HG03025 (cell line): ENCODE measurements at regions not wholly inside any gene's neighbourhood (a gene's known extent, or its start where the extent isn't known, plus 50 kb on each side); places are given as distances from the start of the nearest gene placed in this dataset.
"Not testable (repeated sequence)": the region's sequence is repeated elsewhere in the genome, so short reads cannot be mapped to it uniquely, and the experiment has no call there.

Experiments
- ATAC-seq: cut with Tn5 transposase; IDR thresholded peaks from one replicate; pipeline ENCODE4 v1.9.1; 2021; ENCODE audit warnings: mild to moderate bottlenecking, moderate library complexity; ENCODE audit not compliant: unreplicated experiment, low FRiP score

DNA sequence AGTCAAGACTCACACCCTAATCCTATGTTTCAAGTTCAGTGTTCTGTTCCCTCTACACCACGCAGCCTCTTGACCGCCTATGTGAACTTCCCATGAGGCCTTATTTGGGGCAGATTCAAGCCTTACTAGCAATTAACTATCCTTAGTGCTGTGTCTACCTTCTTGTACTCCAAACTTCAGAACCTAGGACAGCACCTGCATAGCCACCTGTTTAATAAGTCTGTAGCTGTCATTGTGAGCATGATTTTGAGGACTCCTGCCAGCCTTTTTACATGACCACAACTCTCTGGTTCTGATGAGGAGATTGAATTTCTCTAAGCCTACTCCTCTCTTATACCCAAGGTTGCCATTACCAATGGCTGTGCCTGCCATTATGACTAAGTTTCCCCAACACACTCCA is 50.8 kb upstream of the PCSK1 start:
- ATAC-seq = no peak

GRCh38 chr5:96487859-96488258 is 54.8 kb upstream of the PCSK1 start:
- ATAC-seq = no peak

DNA sequence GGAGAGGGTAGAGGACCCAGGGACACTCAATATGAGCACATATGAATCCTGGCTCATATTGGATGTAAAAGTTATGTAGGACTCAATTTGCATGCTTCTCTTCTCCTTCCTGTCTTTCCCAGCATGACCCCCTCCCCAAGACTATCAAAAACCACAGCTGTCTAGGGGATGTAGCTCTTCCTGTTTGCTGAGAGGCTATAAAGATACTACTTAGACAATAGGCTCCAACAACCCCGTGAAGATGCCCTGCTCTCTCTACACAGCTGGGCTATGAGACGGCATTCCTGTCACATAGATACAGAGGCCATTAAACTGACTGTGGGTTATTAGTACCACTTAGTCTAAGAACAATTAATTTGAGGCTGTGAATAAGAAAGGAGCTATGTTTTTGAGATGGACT is 56.5 kb upstream of the PCSK1 start:
- no peak for ATAC-seq

- no peak for ATAC-seq
Measured at GRCh38 chr5:96492459-96493047, 59.5 kb upstream of the PCSK1 start.

DNA sequence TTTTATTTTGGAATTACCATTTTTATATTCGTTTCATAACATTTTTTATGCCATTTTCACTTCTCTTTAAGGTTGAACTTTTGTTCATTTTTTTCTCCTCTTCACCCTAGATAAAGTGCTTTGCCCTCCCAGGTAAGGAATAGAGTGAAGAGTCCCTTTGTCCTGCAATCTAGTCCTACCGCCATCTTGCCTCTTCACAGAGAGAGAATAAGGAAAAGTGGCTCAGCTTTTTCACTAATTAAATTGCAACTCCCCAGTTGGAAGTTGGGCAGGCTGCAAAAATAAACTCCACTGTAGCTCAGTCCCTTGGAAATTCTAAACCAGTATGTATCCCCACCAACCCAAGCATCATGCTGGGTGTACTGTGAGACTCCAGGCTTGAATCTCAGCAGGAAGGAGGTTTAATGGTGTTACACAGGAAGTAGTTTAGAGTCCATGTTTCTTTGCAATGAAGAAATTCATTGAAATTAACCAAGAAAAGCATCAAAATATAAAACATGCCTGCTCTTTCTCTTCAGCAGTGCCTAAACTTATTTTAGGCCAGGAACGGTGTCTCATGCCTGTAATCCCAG is 60.3 kb upstream of the PCSK1 start:
- no peak for ATAC-seq

- ATAC-seq = not testable (repeated sequence)
Measured at GRCh38 chr5:96495412-96495811, 62.4 kb upstream of the PCSK1 start.

GRCh38 chr5:96497027-96497426 is 64.0 kb upstream of the PCSK1 start:
- not testable (repeated sequence) for ATAC-seq

GRCh38 chr5:96499753-96500345 is 66.8 kb upstream of the PCSK1 start:
- ATAC-seq = no peak

DNA sequence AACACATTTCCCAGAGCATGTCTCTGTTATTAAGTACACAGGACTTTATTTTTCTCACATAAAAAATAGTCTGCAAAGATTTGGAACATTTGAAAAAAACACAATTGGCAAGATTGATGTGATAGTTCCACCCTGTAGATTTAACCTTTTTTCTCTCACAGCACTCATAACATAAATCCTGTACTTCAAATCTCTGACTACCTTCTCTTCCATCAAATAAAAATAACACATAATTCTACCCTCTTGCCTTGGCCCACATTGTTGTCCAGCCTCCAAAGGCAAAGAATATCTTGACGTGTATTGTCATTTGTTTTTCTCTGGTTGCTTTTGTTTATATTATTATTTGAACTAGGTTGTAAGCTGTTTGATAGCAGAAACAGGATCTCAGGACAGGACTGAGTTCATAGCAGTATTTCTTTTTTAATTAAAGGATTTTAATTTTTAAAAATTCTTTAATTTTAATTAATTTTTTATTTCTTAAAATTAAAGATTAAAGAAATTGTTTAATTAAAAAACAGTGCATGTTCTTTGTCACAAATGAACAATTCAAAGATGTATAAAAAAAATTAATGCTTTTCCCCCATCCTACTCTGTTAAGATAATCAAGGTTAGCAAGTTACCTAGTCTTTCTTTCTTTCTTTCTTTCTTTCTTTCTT is 69.1 kb upstream of the PCSK1 start:
- no peak for ATAC-seq

DNA sequence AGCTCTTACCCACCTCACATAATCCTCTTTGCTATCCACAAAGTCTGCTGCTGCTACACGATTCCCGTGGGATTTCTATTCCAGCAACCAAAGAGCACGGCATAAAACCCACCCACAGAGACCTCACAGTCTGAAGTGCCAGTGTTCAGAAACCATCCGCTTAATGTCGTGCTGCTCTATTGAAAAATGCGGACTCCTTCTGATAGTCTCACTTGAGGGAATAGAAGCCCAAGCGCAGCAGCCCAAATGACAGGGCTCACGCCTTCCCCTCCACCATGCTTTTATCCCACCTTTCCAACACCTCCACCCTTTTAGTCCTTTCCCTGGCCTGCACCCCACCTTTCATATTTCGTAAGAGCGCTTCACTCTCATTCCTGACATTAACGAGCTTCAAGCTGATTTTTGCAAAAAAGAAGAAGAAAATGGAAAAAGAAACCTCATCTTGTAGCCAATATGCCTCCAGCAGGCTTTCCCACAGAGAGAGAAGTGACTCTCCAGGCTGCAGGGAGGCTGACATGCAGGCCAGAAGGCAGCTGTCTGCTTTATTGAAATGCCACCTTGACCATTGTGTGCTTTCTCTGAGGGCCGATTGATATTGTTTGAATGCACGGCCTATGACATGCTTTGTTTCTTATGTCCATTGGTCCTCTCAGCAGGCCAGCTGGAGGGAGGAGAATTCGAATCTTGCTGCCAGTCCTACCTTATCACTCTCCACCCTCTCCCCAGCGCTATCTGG is 70.6 kb upstream of the PCSK1 start:
- no peak for ATAC-seq

DNA sequence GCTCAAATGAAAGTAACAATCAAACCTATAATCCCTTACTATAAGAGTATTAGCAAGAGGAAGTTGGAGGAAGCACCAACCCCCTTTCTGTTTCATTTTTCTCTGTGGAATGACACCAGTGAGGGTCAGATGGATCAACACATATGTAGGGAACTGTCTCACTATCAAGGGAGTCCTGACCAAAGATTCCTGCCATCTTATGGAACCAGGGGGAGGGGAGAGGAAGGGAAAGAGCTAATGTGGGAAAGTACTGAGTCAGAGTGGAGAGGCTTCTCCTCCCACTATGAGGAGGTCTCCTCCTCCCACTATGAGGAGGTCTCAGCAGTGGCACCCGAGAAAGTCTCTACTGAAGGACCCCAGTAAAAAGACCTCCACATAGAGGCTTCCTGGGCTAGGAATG is 73.3 kb upstream of the PCSK1 start:
- no peak for ATAC-seq

DNA sequence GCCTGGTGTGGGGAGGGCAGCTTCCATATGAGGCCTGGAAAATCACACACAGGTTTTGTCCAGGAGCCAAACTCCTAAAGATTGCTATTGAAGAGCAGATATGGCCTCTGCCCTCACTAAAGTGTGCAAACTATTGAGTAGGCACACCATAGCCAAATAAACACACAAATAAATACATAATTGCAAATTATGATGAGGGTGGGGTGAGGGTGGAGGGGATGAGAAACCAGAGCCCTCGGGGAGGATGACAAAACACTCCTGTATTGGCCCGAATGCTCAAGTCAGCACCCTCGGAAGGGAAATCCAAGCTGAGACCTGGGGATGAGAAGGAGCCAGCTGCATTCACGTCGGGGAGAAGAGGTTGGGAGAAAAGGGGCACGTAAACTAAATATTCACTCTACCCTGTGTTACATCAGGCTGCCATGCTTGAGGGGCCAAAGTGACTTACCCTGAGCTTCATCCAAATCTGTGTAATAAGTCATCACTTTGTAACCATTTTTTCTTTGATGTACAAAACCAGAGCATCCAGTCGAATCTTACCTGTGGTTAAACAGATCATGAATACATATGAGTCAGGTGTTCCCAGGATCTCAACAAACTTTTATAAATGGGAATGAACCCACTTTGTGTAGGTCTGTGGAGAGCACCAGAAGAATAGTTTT is 73.9 kb upstream of the PCSK1 start:
- ATAC-seq = no peak

DNA sequence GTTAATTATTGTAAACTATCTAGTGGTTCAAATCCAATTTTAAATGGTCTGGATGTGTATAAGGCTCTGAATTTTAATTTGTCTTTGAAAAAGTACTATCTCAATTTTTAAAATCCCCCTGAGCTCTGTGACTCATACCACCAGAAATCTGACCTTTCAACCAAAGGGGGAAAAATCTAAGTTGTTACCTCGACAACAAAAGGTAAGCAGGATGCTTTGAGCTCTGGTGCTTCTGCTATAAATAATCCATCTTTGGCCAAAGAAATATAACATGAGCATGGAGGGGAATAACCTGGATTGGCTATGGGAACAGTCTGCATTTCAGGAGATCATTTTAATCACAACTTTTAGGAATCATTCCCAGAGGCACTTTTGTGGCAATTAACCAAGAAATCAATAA is 76.3 kb upstream of the PCSK1 start:
- ATAC-seq = no peak

DNA sequence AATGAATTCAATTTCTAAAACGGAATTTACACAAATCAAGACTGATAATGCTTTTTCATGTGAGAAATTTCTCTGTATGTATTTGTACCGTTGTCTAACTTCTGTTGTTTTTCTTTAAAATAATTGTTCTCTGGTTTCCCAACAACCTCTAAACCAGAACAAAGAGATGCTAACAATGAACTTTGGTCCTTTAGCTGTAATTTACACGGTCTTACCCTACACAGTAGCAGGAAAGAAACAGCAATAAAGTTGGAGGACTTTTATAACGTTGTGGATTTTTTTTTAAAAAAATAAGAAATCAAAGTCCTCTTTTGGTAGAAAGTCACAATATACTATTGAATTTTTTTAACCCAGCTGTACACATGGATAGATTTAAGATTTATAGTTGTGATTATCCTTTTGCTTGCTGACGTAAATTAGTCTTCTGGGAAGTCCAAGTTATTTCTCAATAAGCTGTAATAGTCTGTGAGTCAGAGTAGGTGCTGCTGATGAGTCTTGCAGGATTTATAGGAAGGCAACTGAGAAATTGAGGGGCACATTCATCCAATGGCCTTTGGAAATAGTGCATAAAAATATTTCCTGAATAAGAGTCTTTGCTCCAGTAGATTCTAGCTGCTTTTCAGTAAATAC is 76.8 kb upstream of the PCSK1 start:
- no peak for ATAC-seq

GRCh38 chr5:96516631-96517071 is 83.6 kb upstream of the PCSK1 start:
- ATAC-seq = no peak

DNA sequence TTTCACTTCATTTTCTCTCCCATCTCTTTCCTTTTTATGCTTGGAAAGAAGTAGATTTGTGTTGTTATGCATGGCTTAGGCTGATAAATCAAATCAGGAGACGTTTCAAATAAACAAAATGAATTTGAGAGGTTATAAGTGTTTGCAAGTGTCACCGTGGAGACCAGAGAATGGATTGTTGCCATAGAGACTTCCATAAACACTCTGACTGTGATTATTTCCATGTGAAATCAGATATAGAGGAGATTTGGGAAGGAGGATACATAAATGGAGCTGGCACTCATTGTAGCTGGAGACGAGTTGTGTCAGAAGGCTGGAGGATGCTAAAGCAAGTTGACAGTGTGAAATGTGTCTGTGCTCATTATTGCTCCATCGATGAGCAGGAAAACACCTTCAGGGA is 84.2 kb upstream of the PCSK1 start:
- no peak for ATAC-seq

GRCh38 chr5:96520345-96520744 is 87.3 kb upstream of the PCSK1 start:
- no peak for ATAC-seq

- ATAC-seq = no peak
Measured at GRCh38 chr5:96522635-96523355, 89.7 kb upstream of the PCSK1 start.
